Sigmoid colon (tissue), 6 donors: ENCODE measurements at regions not wholly inside any gene's neighbourhood (a gene's known extent, or its start where the extent isn't known, plus 50 kb on each side); places are given as distances from the start of the nearest gene placed in this dataset.

ENCODE experiments used
- DNase-seq: peaks from one replicate; pipeline ENCODE4 v3.0.0-alpha.2; 2019
- H3K27ac ChIP-seq, 4 donors: fragments of 200-600 bp; sonication (generic); one replicate each; pipeline ENCODE4 v1.5.1; 2016 to 2019; ENCODE audit warnings: mild to moderate bottlenecking in 1 of 4
- H3K27me3 ChIP-seq, 3 donors: fragments of 200-600 bp; sonication (generic); one replicate each; pipeline ENCODE4 v1.5.1; 2019; ENCODE audit warnings: mild to moderate bottlenecking in 1 of 3
- H3K36me3 ChIP-seq, 4 donors: fragments of 200-600 bp; sonication (generic); one replicate each; pipeline ENCODE4 v1.5.1; 2016 to 2019
- H3K4me1 ChIP-seq, 4 donors: fragments of 200-600 bp; sonication (generic); one replicate each; pipeline ENCODE4 v1.5.1; 2017 to 2019
- H3K4me3 ChIP-seq, 4 donors: fragments of 200-600 bp; sonication (generic); one replicate each; pipeline ENCODE4 v1.5.1; 2017 to 2019; ENCODE audit warnings: mild to moderate bottlenecking in 2 of 4, moderate library complexity in 1 of 4
- H3K9me3 ChIP-seq, 4 donors: fragments of 200-600 bp in 3 of 4; sonication (generic) in 3 of 4; one replicate each; pipeline versions ENCODE4 v1.5.1 to v1.6.1; 2013 to 2019
- EP300 ChIP-seq, 4 donors: sonication (generic); formaldehyde crosslinking; IDR thresholded peaks; one replicate each; pipeline ENCODE4 v1.6.1; 2017; ENCODE audit warnings: antibody characterized with exemption in 4 of 4
- POLR2A ChIP-seq, 2 donors: fragments of 450-650 bp; IDR thresholded peaks; one replicate each; pipeline ENCODE4 v1.6.1; 2016; ENCODE audit warnings: antibody characterized with exemption in 2 of 2, mild to moderate bottlenecking in 2 of 2, moderate library complexity in 2 of 2
- POLR2AphosphoS5 ChIP-seq, 4 donors: sonication (generic); formaldehyde crosslinking; IDR thresholded peaks; one replicate each; pipeline ENCODE4 v1.6.1; 2017; ENCODE audit warnings: antibody characterized with exemption in 4 of 4
- WGBS, 2 donors: extraction: QIAGEN DNeasy Blood & Tissue Kit; methylation state at CpG; one replicate each; pipeline ENCODE4 v1.1.7; 2013; 5-methylcytosine and 5-hydroxymethylcytosine counted together
- intact Hi-C: fragments of 100-400 bp; cut with DNase I; formaldehyde crosslinking; loops from one replicate; pipeline ENCODE4 v1.15.1; 2023
- TF ChIP-seq, protein P1 (sequence below), 4 experiments: fragments of 450-650 bp in 3 of 4; fragments of 200-600 bp in 1 of 4; IDR thresholded peaks; one replicate each; pipeline ENCODE4 v1.5.1; 2016 to 2019; ENCODE audit warnings: antibody characterized with exemption in 4 of 4, mild to moderate bottlenecking in 3 of 4, moderate library complexity in 2 of 4
- donor health status: healthy with polysubstance abuse.
- donor health status: healthy.

DNA sequence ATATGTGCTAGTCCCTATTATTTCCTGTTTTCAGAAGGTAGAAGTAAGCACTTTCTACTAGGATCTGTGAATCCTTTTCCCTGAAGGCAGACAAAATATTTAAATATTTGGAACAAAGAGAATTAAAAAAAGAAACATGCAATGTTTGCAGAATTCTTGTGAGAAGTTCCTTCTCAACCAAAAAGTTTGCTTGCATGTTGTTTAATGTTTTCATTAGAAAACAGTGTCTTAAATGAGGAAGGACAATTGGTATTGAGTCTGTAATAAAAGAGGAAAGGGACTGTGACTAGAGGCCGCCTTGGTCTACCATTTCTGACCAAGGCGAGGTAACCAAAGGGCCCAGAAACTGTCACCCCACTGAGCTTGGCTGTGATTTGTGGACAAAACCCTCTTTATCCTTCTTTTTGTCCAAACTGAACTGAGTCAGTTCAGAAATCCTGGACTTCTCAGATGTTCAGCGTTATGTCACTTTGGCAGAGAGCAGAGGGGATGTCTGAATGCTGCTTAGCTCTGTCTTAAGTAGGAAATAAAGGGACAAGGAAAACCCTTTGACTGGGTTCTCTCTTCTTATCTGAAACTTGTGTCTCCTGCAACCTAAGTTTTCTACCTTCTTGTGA lies 129.8 kb upstream of the CPM start:
- Histone ChIP-seq H3K27ac (peak overlapping the region in 1 of 4 donors; percentile 33), H3K36me3 (no peaks in the 10 kb centered on the region), H3K4me1 (peaks cover 0 to 9% (median 4%) of the 10 kb centered on the region in 4 donors), H3K9me3 (no peaks in the 10 kb centered on the region), H3K4me3 (no peak overlapping the region), H3K27me3 (no peaks in the 10 kb centered on the region)
- intact Hi-C loops: no loop called here
- WGBS, 2 donors: 88 to 91% methylated on average over 3 of the region's 3 CpGs
- TF ChIP-seq, protein P1, sequence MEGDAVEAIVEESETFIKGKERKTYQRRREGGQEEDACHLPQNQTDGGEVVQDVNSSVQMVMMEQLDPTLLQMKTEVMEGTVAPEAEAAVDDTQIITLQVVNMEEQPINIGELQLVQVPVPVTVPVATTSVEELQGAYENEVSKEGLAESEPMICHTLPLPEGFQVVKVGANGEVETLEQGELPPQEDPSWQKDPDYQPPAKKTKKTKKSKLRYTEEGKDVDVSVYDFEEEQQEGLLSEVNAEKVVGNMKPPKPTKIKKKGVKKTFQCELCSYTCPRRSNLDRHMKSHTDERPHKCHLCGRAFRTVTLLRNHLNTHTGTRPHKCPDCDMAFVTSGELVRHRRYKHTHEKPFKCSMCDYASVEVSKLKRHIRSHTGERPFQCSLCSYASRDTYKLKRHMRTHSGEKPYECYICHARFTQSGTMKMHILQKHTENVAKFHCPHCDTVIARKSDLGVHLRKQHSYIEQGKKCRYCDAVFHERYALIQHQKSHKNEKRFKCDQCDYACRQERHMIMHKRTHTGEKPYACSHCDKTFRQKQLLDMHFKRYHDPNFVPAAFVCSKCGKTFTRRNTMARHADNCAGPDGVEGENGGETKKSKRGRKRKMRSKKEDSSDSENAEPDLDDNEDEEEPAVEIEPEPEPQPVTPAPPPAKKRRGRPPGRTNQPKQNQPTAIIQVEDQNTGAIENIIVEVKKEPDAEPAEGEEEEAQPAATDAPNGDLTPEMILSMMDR (IDR thresholded peaks at IDR 0.05): no peak
- TF ChIP-seq POLR2AphosphoS5 (IDR thresholded peaks at IDR 0.05) (no peak), POLR2A (IDR thresholded peaks at IDR 0.05) (no peak)
- no peak for DNase-seq

DNA sequence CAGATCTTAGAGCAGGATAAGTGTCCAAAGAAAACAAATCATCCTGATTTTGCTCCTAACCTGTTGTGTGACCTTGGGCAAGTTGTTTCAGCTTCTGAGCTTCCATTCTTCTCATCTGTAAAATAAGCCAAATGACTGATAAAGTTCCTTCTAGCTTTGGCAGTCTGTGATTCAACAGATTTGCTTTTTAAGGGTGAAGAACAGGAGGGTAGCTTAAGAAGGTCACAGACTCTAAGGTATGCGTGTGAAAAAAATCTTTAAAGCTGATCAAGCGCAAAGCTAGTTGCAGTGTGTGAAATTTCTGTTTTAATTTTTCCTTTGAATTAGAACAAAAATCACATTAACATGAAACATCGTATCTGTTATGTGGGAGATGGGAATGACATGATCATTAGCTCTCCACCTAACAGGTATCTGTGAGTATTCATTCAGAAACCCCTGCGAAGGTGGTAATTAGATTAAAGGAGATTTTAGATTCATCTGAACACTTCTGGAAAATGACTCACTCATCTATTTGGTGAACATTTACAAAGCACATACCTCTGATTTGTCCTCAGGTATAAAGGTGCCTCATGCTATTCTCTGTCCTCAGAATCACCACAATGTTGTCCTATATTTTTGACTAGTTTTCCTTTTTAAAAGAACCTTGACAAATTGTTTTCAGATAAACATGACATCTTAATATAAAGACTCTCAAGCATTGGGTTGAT lies 131.9 kb upstream of the CPM start:
- intact Hi-C loops: no loop called here
- 91 to 92% methylated on average over 4 of the region's 4 CpGs for WGBS, 2 donors
- TF ChIP-seq EP300 (IDR thresholded peaks at IDR 0.05) (no peak), POLR2AphosphoS5 (IDR thresholded peaks at IDR 0.05) (no peak), POLR2A (IDR thresholded peaks at IDR 0.05) (no peak)
- TF ChIP-seq, protein P1 (IDR thresholded peaks at IDR 0.05): no peak
- DNase-seq: no peak
- H3K27me3 ChIP-seq: no peaks in the 10 kb centered on the region
- H3K36me3 ChIP-seq: no peaks in the 10 kb centered on the region
- no peak overlapping the region for H3K4me3 ChIP-seq
- H3K4me1 ChIP-seq: peaks cover 0 to 9% (median 4%) of the 10 kb centered on the region in 4 donors
- H3K9me3 ChIP-seq: no peaks in the 10 kb centered on the region
- H3K27ac ChIP-seq: no peak overlapping the region

DNA sequence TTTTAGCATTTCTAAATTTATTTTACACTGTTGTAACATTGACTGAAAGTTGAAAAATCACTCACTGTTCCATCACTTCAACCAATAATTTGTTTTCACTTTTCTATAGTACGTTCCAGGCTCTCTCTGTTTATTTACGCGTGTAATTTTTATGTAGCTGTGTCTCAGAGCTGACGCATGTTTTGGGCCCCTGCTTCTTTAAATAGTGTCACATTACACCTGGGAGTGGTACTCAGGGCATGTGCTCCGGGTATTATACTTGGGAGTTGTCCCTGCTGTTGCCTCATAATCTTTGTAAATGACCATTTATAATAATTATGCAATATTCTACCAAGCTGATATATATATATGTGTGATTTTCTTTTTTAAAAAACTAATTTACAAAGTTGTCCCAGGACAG lies 132.8 kb upstream of the CPM start:
- intact Hi-C loops: no loop called here
- WGBS, 2 donors: 49 to 77% methylated on average over 5 of the region's 5 CpGs
- Histone ChIP-seq H3K27ac (no peak overlapping the region), H3K4me3 (no peak overlapping the region), H3K36me3 (no peaks in the 10 kb centered on the region), H3K27me3 (no peaks in the 10 kb centered on the region), H3K4me1 (peaks cover 0 to 9% (median 4%) of the 10 kb centered on the region in 4 donors), H3K9me3 (no peaks in the 10 kb centered on the region)
- TF ChIP-seq POLR2A (IDR thresholded peaks at IDR 0.05) (no peak), EP300 (IDR thresholded peaks at IDR 0.05) (no peak), POLR2AphosphoS5 (IDR thresholded peaks at IDR 0.05) (no peak)
- TF ChIP-seq, protein P1 (IDR thresholded peaks at IDR 0.05): no peak
- DNase-seq: no peak

DNA sequence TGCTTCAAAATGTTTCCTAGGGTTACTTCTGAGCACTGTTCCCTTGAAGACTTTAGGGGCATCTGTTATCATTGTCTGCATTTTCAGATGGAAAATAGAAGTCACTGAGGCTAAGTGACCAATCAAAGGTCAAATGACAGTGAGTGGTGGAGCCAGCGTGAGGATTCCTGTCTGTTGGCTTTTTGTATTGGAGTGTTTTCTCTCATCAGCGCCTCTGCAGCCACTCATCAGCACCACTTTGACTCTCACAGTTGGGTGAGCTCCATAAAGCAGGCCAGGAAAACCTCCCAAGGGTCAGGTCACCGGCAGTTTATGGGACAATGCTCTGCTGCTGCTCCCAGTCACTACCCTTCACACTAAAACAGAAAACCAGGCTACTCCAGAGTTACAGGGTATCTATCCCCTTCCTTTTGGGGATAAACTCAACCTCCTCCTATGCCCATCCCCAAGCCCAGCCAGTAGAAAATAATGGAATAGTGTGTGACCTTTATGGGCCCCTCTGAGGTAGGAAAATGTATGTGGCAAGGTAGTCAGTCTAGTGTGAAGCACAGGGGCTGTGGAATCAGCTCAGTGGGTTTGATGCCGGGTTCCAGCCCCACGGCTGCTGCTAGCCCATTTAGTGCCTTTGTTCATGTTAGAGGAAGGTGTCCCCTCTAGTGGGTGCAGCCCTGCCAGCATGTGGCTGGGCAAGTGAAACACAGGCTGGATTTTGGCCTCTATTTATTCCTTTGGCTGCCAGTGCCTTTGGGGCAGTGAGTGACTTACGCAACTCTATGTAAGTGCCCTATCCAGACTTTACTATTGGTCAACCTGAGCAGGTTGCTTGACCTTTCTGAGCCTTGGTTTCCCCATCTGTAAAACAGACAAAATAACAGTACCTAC lies 133.8 kb upstream of the CPM start:
- no peaks in the 10 kb centered on the region for H3K27me3 ChIP-seq
- TF ChIP-seq, protein P1 (IDR thresholded peaks at IDR 0.05): no peak
- TF ChIP-seq EP300 (IDR thresholded peaks at IDR 0.05) (no peak), POLR2AphosphoS5 (IDR thresholded peaks at IDR 0.05) (no peak), POLR2A (IDR thresholded peaks at IDR 0.05) (no peak)
- WGBS, 2 donors: 89 to 90% methylated on average over 6 of the region's 6 CpGs
- intact Hi-C loops: no loop called here
- no peak overlapping the region for H3K4me3 ChIP-seq
- H3K27ac ChIP-seq: no peak overlapping the region
- no peaks in the 10 kb centered on the region for H3K36me3 ChIP-seq
- H3K4me1 ChIP-seq: peaks cover 0 to 3% (median under 1%) of the 10 kb centered on the region in 4 donors
- no peak for DNase-seq
- H3K9me3 ChIP-seq: no peaks in the 10 kb centered on the region
